ENCODE measurements at regions not wholly inside any gene's neighbourhood (a gene's known extent, or its start where the extent isn't known, plus 50 kb on each side); places are given as distances from the start of the nearest gene placed in this dataset.

- no peaks in the 10 kb centered on the region for H3K27me3 ChIP-seq (ENCODE audit: control insufficient read depth, insufficient read depth, low read length)
- TF ChIP-seq, protein P1, sequence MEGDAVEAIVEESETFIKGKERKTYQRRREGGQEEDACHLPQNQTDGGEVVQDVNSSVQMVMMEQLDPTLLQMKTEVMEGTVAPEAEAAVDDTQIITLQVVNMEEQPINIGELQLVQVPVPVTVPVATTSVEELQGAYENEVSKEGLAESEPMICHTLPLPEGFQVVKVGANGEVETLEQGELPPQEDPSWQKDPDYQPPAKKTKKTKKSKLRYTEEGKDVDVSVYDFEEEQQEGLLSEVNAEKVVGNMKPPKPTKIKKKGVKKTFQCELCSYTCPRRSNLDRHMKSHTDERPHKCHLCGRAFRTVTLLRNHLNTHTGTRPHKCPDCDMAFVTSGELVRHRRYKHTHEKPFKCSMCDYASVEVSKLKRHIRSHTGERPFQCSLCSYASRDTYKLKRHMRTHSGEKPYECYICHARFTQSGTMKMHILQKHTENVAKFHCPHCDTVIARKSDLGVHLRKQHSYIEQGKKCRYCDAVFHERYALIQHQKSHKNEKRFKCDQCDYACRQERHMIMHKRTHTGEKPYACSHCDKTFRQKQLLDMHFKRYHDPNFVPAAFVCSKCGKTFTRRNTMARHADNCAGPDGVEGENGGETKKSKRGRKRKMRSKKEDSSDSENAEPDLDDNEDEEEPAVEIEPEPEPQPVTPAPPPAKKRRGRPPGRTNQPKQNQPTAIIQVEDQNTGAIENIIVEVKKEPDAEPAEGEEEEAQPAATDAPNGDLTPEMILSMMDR (IDR thresholded peaks at IDR 0.05) = peak; percentile 92
- H3K27ac ChIP-seq (ENCODE audit: low read length) = no peak overlapping the region
- intact Hi-C loops (cut with micrococcal nuclease) = loop anchor here (1.0 kb wide), 3 partner anchors 38 to 253 kb away; no protein-coding TSS in a partner anchor
- ATAC-seq (peak in 2 of 3 donors; percentile 46 to 63), DNase-seq (peak; percentile 64 to 80)
- H3K9me3 Mint-ChIP-seq = no peaks in the 10 kb centered on the region
- peaks cover 3 to 6% of the 10 kb centered on the region in 2 donors for H3K27me3 Mint-ChIP-seq (ENCODE audit: low read depth in 2 of 2)
- no peak overlapping the region for H3K4me3 ChIP-seq (ENCODE audit: low read length)
- no peaks in the 10 kb centered on the region for H3K9me3 ChIP-seq (ENCODE audit: control insufficient read depth, insufficient read depth, low read length)
- no peak overlapping the region for H3K27ac Mint-ChIP-seq
- peaks cover 5% of the 10 kb centered on the region for H3K4me1 ChIP-seq (ENCODE audit: control insufficient read depth, insufficient read depth, low read length)
- WGBS (ENCODE audit: insufficient coverage) = 3% methylated on average over 2 of the region's 3 CpGs
- no peak overlapping the region for H3K4me3 Mint-ChIP-seq
- no peaks in the 10 kb centered on the region for H3K36me3 ChIP-seq (ENCODE audit: control insufficient read depth, insufficient read depth, low read length)
- no peaks in the 10 kb centered on the region for H3K36me3 Mint-ChIP-seq
- peaks cover 5 to 9% of the 10 kb centered on the region in 2 donors for H3K4me1 Mint-ChIP-seq
Measured at GRCh38 chr5:54905942-54906537, 79.4 kb downstream of the ESM1 start.

DNA sequence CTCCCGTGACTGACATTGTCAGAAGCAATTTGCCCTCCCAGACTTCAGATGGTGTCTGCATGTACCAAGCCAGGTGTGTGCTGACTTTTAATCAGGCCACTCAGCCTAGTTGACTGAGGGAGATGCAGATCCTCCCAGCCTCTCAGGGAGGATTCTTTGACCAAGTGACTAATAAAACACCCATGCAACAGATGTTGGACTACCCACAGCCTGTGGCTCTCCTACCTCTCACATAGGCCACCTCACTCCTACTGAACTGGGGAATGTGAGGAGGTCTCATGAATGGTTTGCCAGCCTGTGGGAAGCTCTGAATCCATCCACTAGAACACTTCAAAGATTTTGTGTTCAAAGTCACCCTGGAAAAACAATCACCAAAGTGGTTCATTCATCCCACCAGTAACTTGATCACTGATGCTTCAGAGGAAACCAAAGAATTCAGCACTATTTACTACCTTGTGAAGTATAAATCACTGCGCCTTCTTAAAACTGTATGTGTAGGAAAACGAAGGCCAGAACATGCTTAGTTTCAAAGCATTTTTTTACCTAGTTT, 80.1 kb downstream of the ESM1 start:
- 90% methylated on average over 3 of the region's 3 CpGs for WGBS (ENCODE audit: insufficient coverage)
- no peaks in the 10 kb centered on the region for H3K9me3 ChIP-seq (ENCODE audit: control insufficient read depth, insufficient read depth, low read length)
- no peak for ATAC-seq
- H3K9me3 Mint-ChIP-seq = no peaks in the 10 kb centered on the region
- no peak overlapping the region for H3K27ac Mint-ChIP-seq
- intact Hi-C loops (cut with micrococcal nuclease) = no loop called here
- no peak overlapping the region for H3K4me3 Mint-ChIP-seq
- H3K4me1 Mint-ChIP-seq = peaks cover 5 to 9% of the 10 kb centered on the region in 2 donors
- H3K36me3 Mint-ChIP-seq = no peaks in the 10 kb centered on the region
- H3K36me3 ChIP-seq (ENCODE audit: control insufficient read depth, insufficient read depth, low read length) = no peaks in the 10 kb centered on the region
- no peak overlapping the region for H3K4me3 ChIP-seq (ENCODE audit: low read length)
- no peak overlapping the region for H3K27ac ChIP-seq (ENCODE audit: low read length)
- peaks cover 5% of the 10 kb centered on the region for H3K4me1 ChIP-seq (ENCODE audit: control insufficient read depth, insufficient read depth, low read length)
- TF ChIP-seq, protein P1 (IDR thresholded peaks at IDR 0.05) = no peak
- DNase-seq = no peak
- H3K27me3 Mint-ChIP-seq (ENCODE audit: low read depth in 2 of 2) = peaks cover 0 to 5% of the 10 kb centered on the region in 2 donors
- no peaks in the 10 kb centered on the region for H3K27me3 ChIP-seq (ENCODE audit: control insufficient read depth, insufficient read depth, low read length)

- Histone ChIP-seq H3K4me1 (ENCODE audit: control insufficient read depth, insufficient read depth, low read length) (peaks cover 5% of the 10 kb centered on the region), H3K9me3 (ENCODE audit: control insufficient read depth, insufficient read depth, low read length) (no peaks in the 10 kb centered on the region), H3K36me3 (ENCODE audit: control insufficient read depth, insufficient read depth, low read length) (no peaks in the 10 kb centered on the region), H3K27me3 (ENCODE audit: control insufficient read depth, insufficient read depth, low read length) (no peaks in the 10 kb centered on the region), H3K27ac (ENCODE audit: low read length) (no peak overlapping the region), H3K4me3 (ENCODE audit: low read length) (no peak overlapping the region)
- Mint-ChIP-seq H3K9me3 (no peaks in the 10 kb centered on the region), H3K27ac (no peak overlapping the region), H3K27me3 (ENCODE audit: low read depth in 2 of 2) (peaks cover 2% of the 10 kb centered on the region in 2 donors), H3K4me3 (no peak overlapping the region), H3K4me1 (peaks cover 5 to 9% of the 10 kb centered on the region in 2 donors), H3K36me3 (no peaks in the 10 kb centered on the region)
- intact Hi-C loops (cut with micrococcal nuclease) = no loop called here
- 83% methylated on average over 2 of the region's 2 CpGs for WGBS (ENCODE audit: insufficient coverage)
- no peak for DNase-seq
- TF ChIP-seq, protein P1 (IDR thresholded peaks at IDR 0.05) = no peak
- ATAC-seq = no peak
Measured at GRCh38 chr5:54904425-54904824, 81.0 kb downstream of the ESM1 start.
